Hematopoietic multipotent progenitor cell (in vitro differentiated cells): ENCODE measurements at regions not wholly inside any gene's neighbourhood (a gene's known extent, or its start where the extent isn't known, plus 50 kb on each side); places are given as distances from the start of the nearest gene placed in this dataset.

Experiments
- DNase-seq, 3 donors: peaks; one replicate each; pipeline ENCODE4 v3.0.0-alpha.2; 2011 to 2015; ENCODE audit warnings: low read depth in 2 of 3, low spot score in 2 of 3

DNA sequence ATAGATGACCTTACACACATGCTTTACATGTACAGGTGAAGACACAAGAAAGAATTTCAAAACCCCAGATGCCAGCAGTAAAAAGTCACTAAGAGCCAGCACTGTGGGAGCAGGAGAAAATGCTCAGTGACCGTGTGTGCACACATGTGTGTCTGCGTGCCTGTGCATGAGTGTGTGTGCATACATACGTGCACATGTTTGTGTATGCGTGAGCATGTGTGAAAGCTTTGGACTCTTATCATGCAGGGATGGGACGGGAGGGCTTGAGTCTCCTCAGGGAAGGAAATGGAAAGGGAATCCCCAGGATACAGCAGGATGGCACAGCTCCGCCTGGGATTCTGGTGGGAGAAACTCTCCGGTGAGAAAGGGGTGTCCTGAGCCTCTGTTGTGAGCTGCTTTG is 121.5 kb upstream of the B3GAT1 start:
- no peak for DNase-seq

DNA sequence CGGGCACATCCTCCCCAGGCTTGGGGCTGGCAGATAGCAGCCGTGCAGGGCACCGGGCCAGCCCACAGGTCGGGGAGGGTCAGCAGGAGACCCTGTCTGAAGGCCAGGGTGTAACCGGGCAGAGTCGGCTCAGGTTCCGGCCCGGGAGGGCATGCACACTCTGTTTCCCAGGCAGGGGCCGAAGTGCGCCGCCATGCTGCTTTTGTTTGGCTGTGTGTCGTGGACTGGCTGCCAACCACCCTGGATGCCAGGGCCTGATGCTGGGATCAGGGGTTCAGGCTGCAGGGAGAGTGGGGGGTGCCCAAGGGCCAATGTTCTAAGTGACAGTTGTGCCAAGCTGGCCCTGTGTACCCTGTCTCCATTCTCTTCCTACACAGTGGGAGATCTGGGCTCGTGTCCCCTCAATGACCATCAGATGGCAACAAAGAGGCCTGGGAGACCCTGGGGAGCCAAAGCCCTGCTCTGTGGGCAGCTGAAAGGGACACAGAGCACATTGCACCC is 120.9 kb upstream of the B3GAT1 start:
- DNase-seq, result no peak

DNA sequence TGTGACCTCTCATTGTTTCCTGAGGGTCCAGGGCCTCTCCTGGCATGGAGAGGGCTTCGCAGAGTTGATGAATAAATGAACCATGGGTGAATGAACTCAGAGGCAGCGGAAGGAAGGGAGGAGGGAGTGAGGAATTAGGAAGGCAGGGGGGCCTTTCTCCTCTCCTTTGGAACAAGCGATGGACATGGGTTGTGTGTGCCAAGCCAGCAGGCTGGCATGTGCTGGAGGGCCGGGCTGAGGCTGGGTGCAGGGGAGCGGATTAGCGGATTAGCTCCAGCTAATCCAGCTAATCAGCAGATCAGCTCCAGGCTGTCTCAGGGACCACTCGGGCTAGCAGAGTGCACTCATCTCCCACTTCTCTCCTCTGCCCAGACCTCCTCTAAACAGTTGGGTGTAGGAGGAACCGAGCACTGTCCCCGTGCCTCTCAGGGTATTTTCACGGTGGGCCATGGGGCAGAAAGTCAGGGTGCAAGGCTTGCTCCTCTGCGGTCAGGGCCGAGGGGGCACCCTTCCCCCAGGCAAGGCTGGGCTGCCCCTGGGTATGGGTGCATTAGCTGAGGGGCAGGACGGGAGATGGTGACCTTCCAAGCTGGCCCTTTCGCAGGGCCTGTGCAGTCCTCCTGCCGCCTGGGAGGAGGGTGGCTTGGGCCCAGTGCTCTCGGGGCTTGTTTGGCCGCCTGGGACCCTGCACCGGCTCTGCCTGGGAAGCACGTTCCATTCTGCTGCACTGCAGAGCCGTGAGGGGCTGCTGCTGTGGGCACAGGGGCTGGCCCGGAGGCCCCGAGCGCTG is 120.3 kb upstream of the B3GAT1 start:
- DNase-seq, result no peak

DNA sequence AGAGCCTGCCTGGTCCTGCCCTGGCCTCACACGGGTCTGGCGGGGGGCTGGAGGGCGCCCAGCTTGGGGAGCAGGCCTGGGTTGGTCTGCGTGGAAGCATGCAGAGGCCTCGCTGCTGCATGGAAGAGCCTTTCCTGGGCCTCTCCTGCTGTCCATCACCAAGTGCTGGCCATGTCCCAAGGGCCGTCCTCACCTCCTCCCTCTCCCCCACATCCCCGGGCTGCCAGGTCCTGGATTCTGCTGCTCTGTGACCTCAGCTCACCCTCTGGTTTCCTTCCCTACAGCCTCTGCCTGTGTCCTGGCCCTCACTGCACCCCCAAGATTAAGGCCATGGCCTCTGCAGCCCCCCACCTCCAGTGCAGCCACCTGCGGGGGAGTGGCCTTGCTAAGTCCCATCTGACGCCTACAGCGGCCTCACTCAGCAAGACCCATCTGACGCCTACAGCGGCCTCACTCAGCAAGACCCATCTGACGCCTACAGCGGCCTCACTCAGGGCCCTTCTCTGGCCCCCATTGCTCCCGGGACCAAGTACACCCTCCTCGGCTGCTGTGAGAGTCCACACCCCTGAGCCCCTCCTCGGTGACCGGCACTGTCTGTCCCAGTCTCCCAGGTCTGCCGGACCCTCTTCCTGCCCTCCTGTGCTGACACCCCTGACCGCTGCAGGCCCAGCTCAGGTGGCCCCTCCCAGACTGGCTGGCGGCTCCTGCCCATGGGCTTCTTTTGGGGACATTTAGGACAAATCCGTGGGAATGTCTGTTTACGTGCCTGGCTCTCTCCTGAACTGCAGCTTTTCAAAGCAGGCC is 119.5 kb upstream of the B3GAT1 start:
- DNase-seq, result no peak

DNA sequence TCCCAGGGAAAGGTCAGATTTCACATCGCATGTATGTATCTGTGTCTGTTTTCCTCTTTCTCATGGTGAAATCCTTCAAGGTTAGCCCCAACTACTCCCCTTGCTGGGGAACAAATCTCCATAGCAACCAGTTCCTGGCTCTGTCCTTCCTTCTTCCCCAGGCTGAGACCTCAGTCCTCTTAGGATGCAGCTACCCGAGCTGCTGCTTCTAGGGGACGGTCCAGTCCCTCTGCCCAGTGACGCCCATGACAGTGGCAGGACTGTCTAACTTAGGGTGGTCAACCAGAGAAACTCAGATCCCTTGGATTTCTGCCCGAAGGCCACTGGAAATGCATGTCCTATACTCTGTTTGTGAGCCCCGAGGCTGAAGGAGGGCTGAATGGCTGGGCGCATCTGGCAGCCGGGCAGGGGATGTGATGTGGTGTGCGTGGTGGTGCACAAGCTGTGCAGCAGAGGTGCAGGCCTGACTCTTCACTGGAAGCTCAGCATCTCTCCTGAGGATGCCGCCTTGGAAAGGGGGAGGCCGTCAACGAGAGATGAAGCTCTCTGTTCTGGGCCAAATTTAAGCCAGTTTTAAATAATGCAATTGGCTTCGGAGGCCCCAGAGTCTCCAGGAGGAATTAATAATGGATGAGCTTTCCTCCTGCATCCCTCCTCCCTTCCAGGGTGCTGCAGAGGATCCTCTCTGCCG is 118.7 kb upstream of the B3GAT1 start:
- no peak for DNase-seq

DNA sequence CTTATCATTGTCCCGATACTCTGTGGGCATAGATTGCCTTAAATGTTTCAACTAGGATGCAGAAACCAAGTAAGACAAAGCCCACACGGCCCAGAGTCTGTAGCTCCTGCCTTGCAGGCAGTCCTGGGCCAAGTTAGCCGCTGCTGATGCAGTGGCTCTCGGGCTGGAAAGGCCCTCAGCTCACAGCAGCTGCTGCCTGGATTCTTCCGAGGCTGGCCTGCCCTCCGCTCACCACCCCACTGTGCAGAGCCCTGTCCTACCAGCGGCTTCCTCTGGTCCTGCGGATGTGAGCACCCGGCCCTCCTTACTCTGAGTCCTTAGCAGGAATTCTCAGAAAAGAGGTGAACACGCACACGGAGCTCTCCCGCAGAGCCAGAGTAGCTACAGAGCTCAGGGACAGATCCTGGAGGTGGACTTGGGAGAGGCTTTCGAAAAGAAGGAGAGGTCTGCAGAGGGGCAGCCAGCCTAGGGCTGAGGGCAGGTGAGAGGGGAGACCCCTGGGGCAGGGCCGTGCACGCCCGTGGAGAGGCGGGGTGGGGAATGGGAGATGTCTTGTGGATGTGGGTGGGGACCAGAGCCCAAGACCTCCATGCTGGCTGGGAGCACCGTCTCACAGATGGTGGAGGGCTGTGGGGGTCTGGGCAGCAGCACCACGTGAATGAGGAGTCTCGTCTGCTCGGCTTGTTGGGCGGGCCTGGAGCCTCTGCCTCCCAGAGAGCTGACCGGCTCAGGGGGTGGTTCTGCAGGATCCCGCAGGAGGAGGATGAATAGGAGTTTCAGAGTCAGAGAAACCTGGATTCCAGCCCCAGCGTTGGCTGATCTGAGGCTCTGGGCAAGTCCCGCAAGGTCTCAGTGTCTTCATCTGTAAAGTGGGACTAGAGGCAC is 117.4 kb upstream of the B3GAT1 start:
- DNase-seq, result no peak

DNA sequence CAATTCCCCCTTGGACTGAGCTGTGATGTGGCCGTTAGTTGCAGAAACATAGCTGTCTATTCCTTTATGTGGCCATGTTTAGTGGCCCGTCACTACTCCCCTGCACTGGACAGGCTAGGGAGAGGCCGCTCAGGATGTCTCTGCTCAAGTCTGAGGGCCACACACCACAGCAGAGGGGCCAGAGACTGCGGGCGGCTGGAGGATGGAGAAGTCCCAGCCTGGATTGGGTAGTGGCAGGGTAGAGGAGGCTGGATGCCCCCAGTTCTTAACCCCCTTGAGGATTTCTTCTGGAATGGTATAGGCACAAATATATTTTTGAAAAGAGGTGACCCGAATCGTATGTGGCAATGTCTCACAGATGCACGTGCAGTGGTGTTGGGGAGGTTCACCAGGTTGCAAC is 116.4 kb upstream of the B3GAT1 start:
- DNase-seq, result no peak

DNA sequence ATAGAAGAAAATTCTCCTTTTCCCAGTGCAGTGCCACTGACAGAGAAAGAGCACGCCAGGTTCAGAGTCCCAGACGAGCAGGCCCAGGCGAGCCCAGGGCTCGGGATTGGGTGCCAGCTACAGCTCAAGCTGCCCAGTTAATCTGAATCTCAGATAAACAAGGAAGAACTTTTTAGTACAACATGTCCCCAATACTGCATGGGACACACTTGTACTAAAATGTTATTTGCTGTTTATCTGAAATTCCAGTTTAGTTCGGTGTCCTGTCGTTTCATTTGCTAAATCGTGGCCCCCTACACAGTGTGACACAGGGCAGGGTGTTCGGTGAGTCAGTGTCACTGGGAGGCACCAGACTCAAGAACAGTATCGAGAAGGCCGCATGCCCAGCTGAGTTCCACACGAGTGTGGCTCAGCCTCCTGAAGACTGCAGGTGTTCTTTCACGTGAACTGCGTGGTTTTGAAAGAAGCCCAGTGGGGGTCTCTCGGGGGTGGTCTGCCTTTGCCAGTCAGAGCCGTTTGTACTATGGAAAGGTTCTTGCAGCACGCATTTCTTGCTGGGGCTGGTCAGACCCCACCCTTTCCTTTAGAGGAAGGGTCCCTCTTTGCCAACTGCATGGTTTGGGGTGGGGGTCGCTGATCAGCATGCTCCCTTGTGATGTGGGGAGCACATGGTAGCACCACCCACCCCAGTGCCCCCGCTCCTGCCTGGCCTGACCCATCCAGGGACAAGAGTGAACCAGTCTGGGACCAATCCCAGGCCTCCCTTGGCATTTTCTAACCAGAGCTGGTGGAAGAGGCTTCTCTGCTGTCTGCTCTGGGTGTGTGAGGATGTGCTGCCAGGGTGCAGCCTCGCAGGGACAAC is 115.6 kb upstream of the B3GAT1 start:
- no peak for DNase-seq

DNA sequence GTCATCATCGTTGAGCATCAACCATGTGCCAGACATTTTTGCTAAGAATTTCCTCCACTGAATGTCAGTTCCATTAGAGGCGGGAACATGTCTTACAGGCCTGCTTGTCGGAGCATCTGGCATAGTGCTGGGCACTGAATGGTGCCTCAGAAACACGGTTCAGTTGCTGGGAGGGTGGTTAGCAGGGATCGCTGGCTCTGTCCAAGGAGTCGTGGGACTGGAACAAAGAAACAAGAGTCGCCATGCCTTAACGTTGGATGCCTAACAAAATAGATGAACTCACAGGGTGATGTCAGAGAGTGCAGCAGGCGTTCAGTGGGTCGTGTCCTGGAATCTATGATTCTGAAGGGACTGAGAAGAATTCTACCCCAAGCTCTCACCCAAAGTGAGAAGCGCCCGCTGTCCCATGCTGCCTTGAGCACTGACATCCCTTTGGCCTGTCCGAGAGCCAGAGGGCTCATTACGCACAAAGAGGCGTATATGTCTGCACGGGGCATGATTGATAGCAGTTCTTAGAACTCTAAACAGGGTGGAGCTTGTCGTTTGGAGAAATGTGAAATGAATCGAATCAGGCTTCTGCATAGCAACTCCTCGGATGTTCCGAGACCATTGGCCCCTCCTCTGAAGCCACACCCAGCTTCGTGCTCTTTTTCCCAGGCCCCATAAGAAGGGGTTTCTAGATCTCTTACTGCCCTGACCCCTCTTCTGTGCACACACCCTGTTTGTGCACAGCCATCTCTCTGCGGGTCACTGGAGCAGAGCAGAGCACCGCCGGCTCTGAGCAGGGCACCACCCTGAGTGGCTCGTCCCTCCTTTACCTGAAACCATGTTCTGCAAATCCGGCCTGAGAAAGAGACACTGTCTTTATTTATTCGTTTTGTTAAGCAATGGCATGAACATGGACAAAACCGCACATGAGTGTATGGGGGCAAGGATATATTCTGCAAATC is 113.1 kb upstream of the B3GAT1 start:
- DNase-seq, result no peak

DNA sequence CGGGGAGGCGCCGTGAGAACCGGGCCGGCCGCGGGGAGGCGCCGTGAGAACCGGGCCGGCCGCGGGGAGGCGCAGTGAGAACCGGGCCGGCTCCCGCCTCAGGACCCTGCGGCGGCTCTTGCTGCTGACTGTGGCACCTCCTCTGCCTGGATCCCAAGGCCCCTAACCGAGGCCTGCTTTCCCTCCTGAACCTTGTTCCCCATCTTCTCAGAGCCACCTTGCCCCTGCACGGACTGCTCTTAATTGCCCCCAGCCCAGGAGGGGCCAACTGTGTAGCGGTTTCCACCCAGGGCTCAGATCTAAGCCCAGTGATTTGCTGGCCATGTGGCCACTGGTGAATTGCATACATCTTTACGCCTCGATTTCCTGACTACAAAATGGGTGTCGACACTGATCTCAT is 112.2 kb upstream of the B3GAT1 start:
- DNase-seq, result no peak

DNA sequence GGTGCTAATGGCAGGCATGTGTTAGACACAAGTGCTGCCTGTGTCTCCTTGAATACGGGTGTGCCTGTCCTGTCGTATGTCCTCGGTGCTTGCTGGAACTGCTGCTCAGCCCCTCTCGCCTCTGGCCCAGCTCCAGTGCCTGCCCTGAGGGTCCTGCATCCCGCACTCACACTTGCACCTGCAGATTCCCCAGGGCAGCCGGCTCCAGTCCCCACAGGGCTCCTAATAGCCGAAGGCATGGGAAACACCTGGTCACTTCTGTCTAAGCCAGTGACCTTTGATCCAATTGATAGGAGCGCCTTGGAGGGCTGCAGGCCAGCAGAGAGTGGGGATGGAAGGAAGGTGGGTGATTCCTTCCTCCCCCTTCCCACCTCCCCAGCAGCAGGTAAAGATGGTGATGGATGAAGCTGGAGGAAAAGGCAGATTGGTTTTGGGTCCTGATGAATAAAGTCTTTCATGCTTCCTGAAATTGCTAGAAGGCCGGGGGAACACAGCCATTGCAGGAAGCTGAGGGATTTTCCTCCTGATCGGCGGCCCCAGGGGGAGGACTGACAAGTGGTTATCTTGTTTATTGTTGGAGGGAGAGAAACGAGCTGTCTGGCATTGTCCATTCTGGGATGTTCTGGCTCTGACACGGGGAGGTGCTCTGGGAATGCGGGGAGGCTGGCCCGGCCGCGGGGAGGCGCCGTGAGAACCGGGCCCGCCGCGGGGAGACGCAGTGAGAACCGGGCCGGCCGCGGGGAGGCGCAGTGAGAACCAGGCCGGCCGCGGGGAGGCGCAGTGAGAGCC is 110.9 kb upstream of the B3GAT1 start:
- DNase-seq, result no peak

DNA sequence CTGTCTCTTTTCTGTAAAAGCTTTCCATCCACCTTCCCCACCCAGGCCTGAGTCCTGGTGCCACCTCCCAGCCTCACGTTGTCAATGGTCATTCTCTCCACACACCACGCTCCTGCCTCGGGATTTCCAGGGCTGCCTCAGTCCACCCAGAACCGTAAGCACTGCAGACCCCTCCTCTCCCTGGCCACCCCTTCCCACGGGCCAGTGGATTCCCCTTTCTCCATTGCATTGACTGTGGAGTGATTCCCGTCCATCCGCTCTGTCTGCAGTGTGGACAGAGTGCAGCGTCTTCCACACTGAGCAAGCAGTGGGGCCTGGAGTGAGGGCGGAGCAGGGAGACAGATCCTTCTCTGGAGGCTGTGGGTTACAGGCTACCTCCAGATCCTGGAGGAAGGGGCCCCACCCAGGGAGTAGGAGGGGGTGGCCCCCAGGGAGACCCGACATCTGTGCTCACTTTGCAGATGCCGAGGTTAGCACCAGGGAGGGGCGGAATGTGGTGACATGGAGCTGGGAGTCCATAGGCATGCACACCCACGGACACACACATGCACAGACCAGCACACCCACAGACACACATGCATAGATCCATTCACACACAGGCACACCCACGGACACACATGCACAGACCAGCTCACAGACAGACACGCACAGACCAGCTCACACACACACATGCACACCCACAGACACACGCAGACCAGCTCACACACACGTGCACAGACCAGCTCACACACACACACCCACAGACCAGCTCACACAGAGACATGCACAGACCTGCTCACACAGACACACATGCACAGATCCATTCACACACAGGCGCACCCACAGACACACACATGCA is 109.6 kb upstream of the B3GAT1 start:
- DNase-seq, result no peak

DNA sequence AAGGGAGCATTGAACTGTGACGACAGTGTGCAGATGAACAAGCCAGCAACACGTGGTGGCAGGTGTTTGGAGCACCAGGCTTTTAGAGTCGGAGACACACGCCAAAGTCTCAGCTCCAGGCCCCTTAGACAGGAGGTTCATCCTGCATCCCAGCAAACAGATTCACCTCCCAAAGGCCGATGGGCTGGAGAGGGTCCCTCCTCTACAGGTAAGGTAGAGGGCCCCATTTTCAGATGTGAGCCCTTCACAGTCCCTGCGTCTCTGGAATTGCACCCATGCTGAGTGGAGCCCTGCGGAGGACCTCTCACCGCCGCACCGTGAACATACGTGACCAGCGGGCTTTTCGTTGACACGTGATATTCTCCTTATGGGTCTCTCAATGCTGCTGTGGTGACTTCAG is 109.0 kb upstream of the B3GAT1 start:
- DNase-seq, result no peak

DNA sequence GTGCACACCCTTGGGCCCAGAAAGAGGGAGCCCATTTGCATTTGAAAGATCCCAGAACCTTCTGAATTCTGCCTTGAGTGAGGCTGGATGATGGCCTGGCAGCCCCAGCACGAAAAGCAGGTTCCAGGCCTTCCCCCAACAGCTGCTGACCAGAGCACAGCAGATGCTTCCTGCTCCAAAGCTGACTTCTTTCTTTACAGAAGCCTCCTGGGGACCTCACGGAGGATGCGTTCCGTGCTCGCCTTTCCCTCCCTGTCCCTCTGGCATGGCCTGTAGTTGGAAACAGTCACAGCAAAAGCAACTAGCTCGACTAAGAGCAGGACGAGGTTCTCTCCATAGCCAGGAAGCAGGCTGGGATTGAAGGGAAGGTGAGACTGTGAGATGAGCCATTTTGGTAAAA is 107.7 kb upstream of the B3GAT1 start:
- DNase-seq, result no peak

DNA sequence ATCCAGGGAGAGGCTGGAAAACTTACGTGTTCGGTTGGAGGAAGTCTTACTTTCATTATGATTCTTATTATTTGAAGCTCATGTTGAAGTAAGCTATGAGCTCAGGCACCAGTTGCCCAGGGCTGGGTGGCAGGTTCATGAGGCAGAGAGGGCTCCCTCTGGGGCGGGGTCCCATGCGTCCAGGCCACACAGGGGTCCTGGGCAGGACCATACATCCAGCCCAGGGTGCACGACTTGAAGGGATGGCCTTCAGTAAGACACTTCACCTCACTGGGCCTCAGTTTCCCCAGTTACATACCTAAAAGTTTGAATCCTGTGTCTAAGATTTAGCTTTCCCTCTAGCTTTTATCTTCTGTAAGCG is 107.3 kb upstream of the B3GAT1 start:
- no peak for DNase-seq

DNA sequence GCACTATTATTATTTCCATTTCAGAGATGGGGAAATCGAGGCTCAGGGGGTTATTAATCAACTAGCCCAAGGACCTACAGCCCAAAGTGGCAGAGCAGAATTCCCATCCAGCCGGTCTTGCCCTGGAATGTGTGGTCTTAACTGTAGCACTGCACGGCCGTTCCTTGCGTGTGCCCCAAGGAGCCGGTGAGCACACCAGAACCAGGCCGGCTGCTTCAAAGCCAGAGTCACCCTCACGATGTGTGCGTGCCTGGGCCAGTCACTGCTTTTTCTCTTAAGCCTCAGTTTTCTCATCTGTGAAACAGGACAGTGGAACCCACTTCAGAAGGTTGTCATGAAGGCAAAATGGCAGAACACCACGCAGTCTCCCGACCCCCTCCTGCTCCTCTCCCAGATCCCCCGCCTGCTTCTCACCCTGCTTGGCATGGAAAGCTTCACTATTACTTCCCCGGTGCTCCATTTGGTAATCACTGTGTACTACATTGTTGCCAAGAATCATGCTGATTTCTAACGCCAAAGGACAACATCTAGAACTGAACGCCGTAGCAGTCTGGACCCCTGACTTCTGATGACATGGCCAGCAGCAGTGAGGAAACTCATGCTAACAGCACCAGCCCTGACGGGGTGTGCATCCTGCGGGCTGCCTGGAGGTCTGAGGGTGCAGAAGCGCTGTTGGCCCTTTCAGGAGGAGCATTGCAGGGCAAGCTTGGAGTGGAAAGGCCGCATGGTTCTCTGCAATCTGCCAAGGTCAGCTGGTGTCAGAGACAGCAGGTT is 106.8 kb upstream of the B3GAT1 start:
- no peak for DNase-seq
